Central memory CD4-positive, alpha-beta T cell (primary cell): ENCODE measurements at regions not wholly inside any gene's neighbourhood (a gene's known extent, or its start where the extent isn't known, plus 50 kb on each side); places are given as distances from the start of the nearest gene placed in this dataset.
"Not testable (repeated sequence)": the region's sequence is repeated elsewhere in the genome, so short reads cannot be mapped to it uniquely, and the experiment has no call there.

Source experiments
- DNase-seq: peaks from one replicate; pipeline ENCODE4 v3.0.0; 2022

DNA sequence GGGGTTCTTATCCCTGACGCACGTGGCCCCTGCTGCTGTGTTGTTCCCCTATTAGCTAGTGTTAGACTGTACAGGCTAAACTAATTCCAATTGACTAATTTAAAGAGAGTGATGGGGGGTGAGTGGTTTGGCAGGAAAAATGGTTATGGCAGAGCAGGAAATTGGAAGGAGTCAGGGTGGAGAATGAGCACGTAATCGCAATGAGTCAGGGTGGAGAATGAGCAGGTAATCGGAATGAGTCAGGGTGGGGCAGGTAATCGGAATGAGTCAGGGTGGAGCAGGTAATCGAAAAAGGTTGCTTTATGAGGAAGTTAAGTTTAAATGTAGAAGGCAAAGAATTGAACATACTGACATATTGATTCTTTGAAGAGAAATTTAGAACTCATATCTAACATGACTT lies 1002.6 kb upstream of the HS3ST1 start:
- DNase-seq = not testable (repeated sequence)

DNA sequence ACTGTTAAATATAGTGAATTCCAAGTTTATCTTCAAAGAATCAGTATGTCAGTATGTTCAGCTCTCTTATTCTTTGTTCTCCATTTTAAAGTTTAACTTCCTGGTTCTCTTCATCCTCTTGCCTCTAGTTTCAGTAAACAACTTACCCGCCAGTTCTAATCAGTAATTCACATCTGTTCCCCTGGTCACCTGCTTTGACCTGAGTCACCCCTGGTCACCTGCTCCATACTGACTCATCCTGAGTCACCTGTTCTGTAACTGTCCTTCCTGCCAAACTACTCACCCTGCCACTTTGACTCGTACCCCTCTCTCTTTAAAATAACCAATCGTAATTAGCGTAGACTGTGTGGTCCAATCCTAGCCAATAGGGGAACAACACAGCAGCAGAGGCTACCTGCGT lies 992.7 kb upstream of the HS3ST1 start:
- no peak for DNase-seq

DNA sequence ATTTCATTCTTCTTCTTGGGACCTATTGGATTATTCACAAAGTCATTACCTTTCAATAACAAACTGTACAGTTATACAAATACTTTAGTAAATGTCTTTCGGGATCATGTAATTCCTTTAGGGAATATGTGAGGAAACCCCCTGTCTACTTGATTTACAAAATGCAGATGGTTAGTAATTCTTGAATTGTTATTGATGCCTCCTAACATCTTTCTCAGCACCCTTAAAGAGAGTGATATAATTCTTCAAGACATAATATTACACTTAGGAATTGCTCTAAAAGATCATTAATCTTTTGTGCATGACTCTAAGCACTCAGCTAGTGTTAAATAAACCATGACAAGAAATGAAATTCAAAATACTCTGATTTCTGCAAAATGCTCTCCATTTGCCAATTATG lies 988.1 kb upstream of the HS3ST1 start:
- DNase-seq = no peak

DNA sequence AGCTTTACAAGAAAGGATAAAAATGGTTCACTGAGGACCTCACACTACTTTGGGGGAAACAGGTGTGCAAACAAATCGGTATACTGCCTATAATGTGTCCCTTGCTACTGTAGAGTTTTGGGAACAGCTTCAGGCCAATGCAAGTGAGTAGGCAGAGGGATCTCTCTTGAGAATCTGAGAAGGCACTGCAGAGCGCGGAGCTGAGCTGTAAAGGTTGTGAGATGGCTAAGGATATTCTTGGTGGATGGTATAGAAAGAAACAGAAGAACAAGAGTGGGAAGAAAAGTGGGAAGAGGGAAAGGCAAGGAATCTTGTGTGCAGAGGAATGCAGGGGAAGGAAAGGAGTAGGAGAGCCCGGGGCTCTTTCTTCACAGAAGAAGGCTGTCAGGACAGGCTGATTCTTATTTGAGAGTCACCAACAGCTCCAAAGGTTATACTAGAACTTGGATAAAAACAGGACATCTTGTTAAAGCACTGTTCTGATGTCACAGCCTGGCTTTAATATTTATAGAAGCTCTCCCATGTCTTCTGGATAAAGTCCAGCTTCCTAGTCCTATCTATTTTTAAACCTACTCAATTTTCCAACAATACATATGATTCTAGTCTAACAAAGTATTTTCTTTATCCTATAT lies 985.6 kb upstream of the HS3ST1 start:
- DNase-seq = no peak

DNA sequence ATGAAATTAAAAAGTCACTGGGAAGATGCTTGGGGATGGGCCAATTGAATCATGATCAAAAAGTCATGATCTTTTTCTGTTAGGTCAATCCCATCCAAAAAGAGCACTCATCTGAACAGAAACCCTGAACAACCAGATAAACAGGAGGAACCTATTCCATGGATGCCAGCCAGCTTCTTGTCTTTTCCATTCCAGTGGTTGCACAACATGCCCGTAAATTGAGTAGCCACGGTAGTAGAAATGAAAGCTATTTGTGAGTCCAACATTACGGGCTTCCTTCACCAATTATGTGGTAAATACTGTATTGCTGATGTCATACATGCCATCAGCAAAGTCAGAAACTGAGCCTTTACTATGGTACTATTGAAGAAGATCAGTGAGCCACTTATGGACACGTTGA lies 982.4 kb upstream of the HS3ST1 start:
- DNase-seq = no peak

DNA sequence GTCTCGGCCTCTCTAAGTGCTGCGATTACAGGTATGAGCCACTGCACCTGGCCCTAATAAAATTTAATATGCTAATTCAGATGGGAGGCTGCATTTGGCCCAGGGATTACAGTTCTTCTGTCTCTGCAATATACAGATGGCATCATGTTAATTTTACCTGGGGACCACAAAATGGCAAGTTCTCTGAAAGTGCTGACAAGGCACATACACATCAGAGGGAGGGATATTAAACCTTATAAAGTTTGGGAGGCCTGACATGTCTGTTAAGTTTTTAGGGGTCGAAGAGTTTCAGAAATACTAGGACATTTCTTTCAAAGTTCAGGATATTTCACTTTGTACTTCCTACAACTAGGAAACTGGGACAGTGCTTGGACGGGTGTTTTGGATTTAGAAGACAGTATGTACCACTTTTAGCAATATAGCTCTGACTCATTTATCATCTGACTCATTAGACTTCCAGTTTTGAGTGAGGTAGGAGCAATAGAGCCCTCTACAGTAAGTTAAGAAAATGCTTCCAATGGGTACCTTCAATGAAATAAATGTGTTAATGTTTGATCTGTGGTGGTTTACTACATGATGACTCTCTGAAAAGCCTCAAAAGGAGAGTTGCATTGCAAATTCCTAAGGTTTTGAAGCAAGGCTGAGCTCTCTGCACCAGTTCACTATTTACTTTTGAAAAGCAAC lies 981.0 kb upstream of the HS3ST1 start:
- DNase-seq = no peak

DNA sequence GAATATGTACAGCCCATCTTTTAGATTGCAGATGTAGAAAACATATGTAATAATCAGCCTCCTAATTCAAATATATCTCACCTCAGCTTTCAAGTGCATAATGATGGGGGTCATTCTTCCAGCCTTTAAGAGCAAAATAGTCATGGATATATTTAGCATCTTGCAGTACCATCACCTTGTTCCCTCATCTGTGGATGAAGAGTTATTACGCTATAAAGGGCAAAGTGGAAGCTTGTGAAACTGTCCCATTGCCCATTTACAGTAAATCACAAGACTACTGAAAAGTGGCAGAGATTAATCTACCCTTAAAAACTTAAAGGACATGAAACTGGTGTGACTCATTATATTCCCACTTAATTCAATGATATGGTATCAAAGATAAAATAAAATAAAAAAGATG lies 979.7 kb upstream of the HS3ST1 start:
- DNase-seq = no peak

DNA sequence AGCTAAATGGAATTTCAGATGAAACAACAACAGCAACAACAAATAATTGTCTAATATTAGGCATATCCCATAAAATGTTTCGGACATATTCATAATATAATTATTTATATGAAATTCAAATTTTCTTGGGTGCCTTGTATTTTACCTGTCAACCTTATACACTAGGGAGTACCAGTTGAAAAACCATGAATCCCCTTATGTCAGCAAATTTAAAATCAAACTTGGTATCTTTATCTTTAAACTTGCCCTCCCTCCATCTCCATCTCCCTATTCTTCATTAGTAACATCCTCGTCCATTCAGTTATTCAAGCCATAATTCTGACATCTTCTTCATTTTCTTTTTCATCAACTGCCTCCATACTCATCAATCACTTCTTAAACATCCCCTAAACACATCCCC lies 974.5 kb upstream of the HS3ST1 start:
- no peak for DNase-seq

DNA sequence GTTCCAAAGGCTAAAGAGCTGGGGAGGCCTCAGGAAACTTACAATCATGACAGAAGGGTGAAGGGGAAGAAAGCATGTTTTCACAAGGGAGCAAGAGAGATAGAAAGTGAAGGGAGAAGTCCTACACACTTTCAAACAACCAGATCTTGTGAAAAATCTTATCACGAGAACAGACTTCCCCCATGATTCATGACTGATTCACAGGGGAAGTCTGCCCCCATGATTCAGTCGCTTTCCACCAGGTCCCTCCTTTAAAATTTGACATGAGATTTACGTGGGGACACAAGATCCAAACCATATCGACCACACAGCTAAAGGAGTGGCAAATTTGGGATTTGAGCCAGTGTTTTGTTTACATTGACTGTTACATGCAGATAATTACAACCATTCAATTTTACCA lies 971.1 kb upstream of the HS3ST1 start:
- no peak for DNase-seq

DNA sequence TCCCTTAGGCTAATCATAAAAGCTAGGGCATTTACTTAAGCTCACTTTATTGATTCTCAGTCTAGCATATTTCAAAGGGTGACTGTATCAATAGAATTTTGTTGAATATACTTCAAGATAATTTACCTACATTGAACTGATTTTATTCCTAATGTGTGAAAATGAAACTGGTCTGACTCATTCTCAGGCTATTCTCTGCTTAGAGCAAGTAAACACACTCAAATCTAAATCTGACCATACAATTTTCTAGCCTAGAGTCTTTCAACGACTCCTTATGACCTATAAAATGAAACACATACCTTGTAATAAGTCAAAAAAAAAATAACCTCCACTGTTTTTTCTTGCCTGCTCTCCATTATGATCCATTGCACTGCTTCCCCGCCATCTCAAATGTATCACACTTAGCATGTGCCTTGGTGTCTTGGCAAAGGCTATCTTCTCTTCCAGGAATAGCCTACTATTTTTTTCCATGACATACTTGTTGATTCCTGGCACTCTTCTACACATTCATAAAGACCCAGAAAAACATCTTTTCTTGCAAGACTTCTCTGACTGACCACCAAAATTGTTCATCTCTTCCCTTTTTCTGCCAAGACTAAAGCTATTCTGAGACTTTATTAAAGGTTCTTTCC lies 965.1 kb upstream of the HS3ST1 start:
- DNase-seq = no peak

DNA sequence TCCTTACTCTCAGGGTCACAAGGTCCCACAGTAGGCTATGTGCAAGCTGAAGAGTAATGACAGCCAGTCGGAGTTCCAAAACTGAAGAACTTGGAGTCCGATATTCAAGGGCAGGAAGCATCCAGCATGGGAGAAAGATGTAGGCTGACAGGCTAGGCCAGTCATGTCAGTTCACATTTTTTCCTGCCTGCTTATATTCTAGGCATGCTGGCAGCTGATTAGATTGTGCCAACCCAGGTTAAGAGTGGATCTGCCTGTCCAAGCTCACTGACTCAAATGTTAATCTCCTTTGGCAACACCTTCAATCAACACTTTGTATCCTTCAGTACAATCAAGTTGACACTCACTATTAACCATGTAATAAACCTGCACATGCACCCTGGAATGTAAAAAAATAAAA lies 960.9 kb upstream of the HS3ST1 start:
- DNase-seq = no peak

DNA sequence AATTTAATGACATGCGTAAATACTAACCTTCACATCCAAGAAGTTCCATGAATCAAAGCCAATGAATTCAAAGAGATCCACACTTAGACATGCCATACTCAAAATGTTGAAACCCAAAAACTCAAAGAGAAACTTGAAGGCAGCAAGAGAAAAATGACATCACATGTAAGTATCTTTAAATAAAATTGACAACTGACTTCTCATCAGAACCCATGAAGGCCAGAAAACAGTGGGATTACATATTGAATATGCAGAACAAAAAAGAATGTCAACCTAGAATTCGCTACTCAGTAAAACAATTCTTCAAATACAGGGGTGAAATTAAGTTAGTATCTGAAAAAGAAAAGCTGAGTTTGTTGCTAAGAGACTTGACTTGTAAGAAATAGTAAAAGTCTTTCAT lies 953.9 kb upstream of the HS3ST1 start:
- no peak for DNase-seq

DNA sequence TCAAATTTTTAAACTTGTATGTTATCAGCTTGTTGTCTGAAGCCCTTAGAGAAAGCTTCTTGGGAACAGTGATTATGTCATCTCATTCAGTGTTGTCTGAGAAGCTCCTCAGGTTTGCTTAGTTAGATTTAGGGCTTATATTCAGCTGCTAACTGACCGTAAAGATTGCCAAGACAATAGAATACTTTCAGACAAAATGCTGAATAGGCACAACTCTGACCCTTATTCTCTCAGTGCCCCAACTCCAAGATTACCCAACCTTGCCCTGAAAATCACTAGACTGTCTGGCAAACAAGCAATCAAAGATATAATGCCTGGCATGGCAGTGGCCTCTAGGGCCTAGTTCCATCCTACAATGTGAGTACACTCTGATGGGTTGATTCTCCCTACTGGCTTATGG lies 950.5 kb upstream of the HS3ST1 start:
- no peak for DNase-seq

DNA sequence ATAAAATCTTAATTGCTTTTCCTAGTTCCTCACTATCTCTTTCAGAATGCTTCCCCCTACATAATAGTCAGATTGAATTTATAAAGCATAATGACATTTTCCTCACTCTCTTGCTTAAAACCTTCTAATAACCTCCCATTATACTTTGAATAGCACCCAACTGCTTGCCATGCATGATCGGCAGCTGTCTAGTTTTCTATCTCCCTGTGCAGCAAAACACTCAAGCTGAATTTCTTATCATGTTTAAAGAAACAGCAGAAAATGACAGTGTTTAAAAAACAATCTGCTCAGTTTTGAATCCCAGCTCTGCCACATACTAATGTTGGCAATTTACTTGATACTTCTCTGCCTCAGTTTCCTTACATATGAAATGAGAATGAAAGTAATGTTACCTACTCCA lies 947.1 kb upstream of the HS3ST1 start:
- no peak for DNase-seq

DNA sequence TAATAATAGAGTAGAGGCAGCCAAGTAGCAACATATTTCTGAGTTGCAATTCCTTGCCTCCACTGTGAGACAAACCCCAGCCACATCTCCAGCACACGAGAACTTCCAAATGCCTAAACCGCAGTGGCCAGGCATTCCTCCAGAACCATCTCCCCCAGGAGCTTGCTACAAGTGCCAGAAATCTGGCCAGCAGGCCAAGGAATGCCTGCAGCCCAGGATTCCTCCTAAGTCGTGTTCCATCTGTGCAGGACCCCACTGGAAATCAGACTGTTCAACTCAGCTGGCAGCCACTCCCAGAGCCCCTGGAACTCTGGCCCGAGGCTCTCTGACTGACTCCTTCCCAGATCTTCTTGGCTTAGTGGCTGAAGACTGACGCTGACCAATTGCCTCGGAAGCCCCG lies 937.2 kb upstream of the HS3ST1 start:
- not testable (repeated sequence) for DNase-seq

DNA sequence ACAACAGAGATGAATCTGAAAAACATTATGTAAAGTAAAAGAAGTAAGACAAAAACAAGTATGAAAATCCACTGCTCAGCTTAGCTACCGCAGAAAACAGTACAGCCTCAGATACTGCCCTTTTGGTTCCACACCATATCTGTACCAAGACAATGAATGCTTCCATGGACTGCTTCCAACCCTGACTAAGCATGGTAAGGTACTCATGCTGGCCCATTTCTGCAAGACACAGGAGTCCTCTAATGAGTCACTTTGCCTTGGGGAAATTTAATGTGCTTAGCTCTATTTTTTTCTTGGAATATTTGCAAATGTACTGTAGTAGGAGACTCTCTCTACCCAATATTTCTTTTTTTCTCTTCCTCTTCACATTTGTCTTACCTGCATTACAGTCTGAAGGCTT lies 931.7 kb upstream of the HS3ST1 start:
- DNase-seq = no peak

DNA sequence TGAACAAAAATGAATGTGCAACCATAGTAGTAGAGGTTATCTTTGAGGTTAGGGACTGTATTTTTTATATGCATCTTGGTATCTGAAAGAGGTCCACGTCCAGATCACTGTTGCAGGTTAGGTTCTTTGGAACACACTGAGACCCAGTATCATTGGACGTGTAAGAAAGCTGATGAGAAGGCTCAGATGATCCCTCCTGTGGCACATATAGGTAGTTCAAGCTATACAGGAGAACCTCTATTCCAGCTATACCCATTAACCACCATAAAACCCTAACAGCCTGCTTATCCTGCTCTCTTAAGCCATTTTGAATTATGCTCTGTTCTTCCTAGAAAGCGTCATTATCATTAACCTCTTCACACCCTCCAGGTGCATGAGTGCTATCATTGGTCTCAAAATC lies 930.7 kb upstream of the HS3ST1 start:
- DNase-seq = no peak

DNA sequence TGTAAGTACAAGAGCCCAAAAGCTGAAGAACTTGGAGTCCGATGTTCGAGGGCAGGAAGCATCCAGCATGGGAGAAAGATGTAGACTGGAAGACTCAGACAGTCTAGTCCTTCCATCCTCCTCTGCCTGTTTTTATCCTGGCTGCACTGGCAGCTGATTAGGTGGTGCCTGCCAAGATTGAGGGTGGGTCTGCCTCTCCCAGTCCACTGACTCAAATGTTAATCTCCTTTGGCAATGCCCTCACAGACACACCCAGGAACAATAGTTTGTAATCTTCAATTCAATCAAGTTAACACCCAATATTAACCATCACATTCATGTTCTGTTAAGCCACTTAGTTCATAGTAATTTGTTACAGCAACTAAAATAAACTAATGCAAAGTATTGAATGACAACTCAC lies 904.4 kb upstream of the HS3ST1 start:
- not testable (repeated sequence) for DNase-seq

DNA sequence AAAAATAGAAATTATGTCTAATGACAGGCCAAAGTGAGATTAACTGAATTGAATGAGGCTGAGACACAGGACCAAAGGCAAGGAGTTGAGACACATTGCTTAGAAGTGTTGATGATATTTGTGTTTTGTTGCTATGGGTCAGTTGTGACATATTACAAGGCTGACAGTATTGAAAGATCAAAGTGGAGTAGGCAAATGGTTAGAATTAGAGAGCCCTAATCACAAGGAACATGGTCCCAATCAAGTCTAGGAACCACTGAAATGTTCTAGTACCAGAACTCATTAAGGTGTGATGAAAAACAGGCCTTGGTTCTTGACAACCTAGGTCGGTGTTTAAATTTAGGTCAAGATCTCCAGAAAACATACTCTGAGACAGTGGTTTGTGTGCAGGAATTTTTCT lies 896.3 kb upstream of the HS3ST1 start:
- no peak for DNase-seq

DNA sequence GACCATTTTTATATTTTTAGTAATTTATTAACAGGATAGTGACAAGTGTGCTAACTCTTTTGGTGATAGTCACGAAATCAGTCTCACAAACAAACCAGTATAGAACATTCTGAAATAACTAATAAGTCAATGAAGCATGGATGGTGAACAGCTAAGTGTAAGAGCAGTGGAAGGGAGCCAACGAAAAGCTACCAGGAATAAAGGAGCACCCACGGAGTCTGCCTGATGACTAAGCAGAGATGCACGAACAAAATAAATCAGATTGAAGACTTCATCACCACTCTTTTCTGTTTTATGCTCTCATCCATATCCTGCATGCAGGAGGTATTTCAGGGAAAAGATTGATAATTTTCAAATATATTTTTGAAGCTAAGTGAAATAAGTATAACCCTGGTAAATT lies 891.1 kb upstream of the HS3ST1 start:
- no peak for DNase-seq

DNA sequence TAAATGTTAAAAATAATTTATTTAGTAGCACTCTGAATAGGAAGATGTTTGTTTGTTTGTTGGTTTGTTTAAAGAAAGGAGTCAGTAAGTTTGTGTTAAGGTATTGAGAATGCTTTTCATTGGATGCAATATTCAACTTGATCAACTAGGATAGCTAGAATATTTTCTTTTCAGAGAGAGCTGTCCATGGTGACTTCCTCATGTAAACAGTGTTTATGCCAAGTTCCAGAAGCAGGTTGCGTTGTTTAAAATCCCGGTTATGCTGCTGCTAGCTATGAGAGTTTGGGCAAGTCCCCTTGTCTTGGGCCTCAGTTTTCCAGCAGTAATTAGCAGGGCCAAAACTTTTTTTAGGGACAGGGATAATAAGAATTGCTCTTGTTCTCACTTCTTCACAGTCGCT lies 876.2 kb upstream of the HS3ST1 start:
- no peak for DNase-seq

DNA sequence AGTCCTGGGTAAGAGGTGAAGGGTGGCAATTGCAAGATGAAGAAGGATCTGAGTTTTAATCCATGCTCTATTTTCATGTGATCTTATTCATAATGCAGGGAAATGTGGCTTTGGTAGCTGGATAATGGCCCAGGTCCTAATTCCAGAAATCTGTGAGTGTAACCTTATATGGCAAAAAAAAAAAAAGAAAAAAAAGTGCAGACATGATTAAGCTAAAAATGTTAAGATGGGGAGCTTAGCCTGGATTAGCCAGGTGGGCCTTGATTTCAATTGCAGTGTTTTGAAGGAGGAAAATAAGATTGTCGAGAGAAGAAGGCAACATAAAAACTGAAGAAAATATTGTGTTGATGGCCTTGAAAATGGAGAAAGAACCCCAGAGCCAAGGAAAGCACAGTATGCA lies 867.7 kb upstream of the HS3ST1 start:
- DNase-seq = no peak

DNA sequence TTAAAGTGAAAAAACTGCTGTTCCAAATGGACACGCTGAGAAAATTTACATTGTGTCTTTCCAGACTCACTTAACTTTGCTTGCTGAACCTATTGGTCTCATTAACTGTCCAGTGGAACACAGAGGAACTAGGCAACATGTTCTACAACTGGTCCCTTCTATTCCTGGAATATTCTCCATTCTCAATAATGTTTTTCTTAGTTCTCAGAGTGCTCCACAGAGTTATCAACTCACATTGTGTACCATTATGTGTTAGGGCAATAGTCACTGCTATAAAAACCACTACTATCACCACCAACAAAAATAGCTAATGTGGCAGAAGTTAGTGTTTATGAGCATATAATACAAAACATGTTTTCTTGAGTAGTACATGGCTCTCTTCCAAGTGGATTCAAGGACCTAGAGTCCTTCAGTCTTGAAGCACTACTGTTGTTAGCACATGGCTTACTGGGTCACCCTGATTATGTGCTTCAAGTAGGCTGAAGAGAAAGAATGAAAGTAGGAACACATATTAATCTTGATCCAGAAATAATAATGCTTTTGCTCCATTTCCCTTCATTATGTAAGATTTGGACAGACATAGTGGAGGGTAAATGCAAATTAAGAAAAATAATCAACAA lies 865.3 kb upstream of the HS3ST1 start:
- DNase-seq = no peak

DNA sequence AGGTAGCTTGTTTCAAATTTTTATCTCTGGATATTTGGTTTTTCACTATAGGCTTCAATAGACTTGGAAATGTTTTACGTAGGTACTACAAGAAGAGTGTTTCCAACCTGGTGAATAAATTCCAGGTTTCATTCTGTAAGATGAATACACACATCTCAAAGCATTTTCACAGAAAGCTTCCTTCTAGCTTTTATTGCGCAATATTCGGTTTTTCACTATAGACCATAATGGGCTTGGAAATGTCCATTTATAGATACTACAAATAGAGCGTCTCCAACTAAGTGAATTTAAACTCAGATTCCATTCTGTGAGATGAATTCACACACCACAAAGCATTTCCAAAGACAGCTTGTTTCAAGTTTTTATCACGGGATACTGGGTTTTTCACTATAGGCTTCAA lies 857.7 kb upstream of the HS3ST1 start:
- DNase-seq = no peak
